ENCODE measurements at regions not wholly inside any gene's neighbourhood (a gene's known extent, or its start where the extent isn't known, plus 50 kb on each side); places are given as distances from the start of the nearest gene placed in this dataset.
"Not testable (repeated sequence)": the region's sequence is repeated elsewhere in the genome, so short reads cannot be mapped to it uniquely, and the experiment has no call there.

DNA sequence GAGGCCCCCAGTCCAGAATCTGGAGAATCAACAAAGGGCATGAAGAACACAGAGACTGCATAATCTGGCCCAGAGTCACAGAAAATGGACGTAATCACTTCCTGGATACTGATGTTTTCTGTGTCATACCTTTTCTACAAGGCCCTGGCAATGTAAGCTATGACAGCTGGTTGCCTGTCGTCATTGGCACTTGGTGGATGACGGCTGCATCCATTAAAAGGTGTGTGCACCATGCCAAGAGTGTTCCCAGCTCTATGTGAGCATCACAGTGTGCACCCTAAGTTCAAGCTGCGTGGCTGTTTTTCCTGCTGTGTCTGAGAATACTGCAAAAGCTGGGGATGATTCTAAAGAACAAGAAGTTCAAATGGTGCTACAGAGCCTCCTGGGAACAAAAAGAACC lies 275.2 kb upstream of the CNR1 start:
- Histone ChIP-seq H3K9me3 (ENCODE audit: control insufficient read depth in 1 of 2, low read length in 2 of 2) (no peaks in the 10 kb centered on the region), H3K27me3 (ENCODE audit: insufficient read depth, low read length) (no peaks in the 10 kb centered on the region), H3K27ac (ENCODE audit: low read depth, low read length) (no peak overlapping the region), H3K36me3 (ENCODE audit: insufficient read depth, low read length) (no peaks in the 10 kb centered on the region), H3K4me3 (ENCODE audit: low read length in 2 of 2) (no peak overlapping the region), H3K4me1 (ENCODE audit: insufficient read depth, low read length) (no peaks in the 10 kb centered on the region)
- Mint-ChIP-seq H3K4me3 (peak overlapping the region in 1 of 8 donors; percentile 48), H3K9me3 (peaks cover 0 to 8% (median 0%) of the 10 kb centered on the region in 8 donors), H3K27ac (no peak overlapping the region), H3K27me3 (no peaks in the 10 kb centered on the region), H3K36me3 (no peaks in the 10 kb centered on the region), H3K4me1 (no peaks in the 10 kb centered on the region)
- no peak for DNase-seq
- ChIA-PET CTCF (ENCODE audit: partially characterized antibody) (no interaction called here), POLR2A (ENCODE audit: partially characterized antibody) (no interaction called here)
- intact Hi-C loops (cut with micrococcal nuclease), result no loop called here

DNA sequence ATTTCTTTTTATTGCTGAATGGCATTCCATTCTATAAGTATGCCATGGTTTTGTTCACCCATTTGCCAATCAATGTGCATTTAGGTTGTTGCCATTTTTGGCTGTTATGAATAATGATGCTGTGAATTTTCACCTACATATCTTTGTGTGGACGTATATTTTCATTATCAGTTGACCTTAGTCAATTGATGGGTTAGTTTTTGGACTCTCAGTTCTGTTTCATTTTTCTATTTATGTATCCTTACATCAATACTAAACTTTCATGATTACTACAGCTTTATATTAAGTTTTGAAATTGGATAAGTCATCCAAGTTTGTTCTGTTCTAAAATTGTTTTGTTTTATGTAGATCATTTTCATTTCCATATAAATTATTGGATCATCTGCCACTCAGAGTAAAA lies 261.9 kb upstream of the CNR1 start:
- Histone ChIP-seq H3K27ac (ENCODE audit: low read depth, low read length) (no peak overlapping the region), H3K36me3 (ENCODE audit: insufficient read depth, low read length) (no peaks in the 10 kb centered on the region), H3K4me1 (ENCODE audit: insufficient read depth, low read length) (no peaks in the 10 kb centered on the region), H3K4me3 (ENCODE audit: low read length in 2 of 2) (no peak overlapping the region), H3K9me3 (ENCODE audit: control insufficient read depth in 1 of 2, low read length in 2 of 2) (no peaks in the 10 kb centered on the region), H3K27me3 (ENCODE audit: insufficient read depth, low read length) (no peaks in the 10 kb centered on the region)
- ChIA-PET CTCF (ENCODE audit: partially characterized antibody) (no interaction called here), POLR2A (ENCODE audit: partially characterized antibody) (no interaction called here)
- intact Hi-C loops (cut with micrococcal nuclease), result no loop called here
- Mint-ChIP-seq H3K4me3 (no peak overlapping the region), H3K36me3 (no peaks in the 10 kb centered on the region), H3K27me3 (peaks cover 2 to 5% of the 10 kb centered on the region in 2 donors), H3K9me3 (peaks cover 0 to 4% (median 0%) of the 10 kb centered on the region in 8 donors), H3K4me1 (no peaks in the 10 kb centered on the region), H3K27ac (no peak overlapping the region)
- DNase-seq, result no peak

DNA sequence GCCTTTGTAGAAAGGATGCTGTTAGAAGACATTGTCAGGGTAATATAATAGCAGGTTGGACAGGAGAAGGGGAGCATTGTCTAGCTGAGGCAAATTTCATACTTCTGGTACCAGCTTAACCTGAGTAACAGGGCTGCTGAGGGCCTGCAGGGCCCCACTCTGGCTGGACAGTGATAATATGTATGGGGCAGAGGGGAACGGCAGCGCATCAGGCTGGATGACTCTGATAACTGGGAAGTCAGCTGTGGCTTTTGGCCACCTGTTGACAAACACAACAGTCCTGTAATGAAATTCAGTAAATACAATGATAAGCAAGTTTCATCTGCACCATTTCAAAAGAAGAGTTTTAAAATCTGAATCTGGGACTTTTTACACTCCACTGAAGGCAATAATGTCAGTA lies 259.9 kb upstream of the CNR1 start:
- Histone ChIP-seq H3K4me1 (ENCODE audit: insufficient read depth, low read length) (no peaks in the 10 kb centered on the region), H3K4me3 (ENCODE audit: low read length in 2 of 2) (no peak overlapping the region), H3K27ac (ENCODE audit: low read depth, low read length) (no peak overlapping the region), H3K27me3 (ENCODE audit: insufficient read depth, low read length) (no peaks in the 10 kb centered on the region), H3K9me3 (ENCODE audit: control insufficient read depth in 1 of 2, low read length in 2 of 2) (no peaks in the 10 kb centered on the region), H3K36me3 (ENCODE audit: insufficient read depth, low read length) (no peaks in the 10 kb centered on the region)
- no peak for DNase-seq
- intact Hi-C loops (cut with micrococcal nuclease), result no loop called here
- POLR2A ChIA-PET (ENCODE audit: partially characterized antibody), result no interaction called here
- H3K36me3 Mint-ChIP-seq, result no peaks in the 10 kb centered on the region
- H3K4me1 Mint-ChIP-seq, result no peaks in the 10 kb centered on the region
- CTCF ChIA-PET (ENCODE audit: partially characterized antibody), result no interaction called here
- H3K4me3 Mint-ChIP-seq, result no peak overlapping the region
- peaks cover 0 to 5% (median 0%) of the 10 kb centered on the region in 8 donors for H3K9me3 Mint-ChIP-seq
- peaks cover 2 to 5% of the 10 kb centered on the region in 2 donors for H3K27me3 Mint-ChIP-seq
- H3K27ac Mint-ChIP-seq, result no peak overlapping the region

DNA sequence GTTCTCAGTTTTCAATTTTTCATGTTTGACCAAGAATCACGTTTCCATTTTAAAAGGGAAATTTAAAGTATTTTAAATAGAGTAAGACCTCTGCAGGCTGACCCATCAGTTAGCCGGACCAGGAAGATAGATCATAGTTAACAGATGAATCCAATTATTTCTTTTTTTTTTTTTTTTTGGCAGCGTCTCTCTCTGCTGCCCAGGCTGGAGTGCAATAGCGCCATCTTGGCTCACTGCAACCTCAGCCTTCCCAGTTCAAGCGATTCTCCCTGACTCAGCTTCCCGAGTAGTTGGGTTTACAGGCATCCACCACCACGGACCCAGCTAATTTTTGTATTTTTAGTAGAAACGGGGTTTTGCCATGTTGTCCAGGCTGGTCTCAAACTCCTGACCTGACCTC lies 256.7 kb upstream of the CNR1 start:
- CTCF ChIA-PET (ENCODE audit: partially characterized antibody), result no interaction called here
- Histone ChIP-seq H3K4me3 (ENCODE audit: low read length in 2 of 2) (no peak overlapping the region), H3K27ac (ENCODE audit: low read depth, low read length) (no peak overlapping the region), H3K9me3 (ENCODE audit: control insufficient read depth in 1 of 2, low read length in 2 of 2) (no peaks in the 10 kb centered on the region), H3K4me1 (ENCODE audit: insufficient read depth, low read length) (no peaks in the 10 kb centered on the region), H3K36me3 (ENCODE audit: insufficient read depth, low read length) (no peaks in the 10 kb centered on the region), H3K27me3 (ENCODE audit: insufficient read depth, low read length) (no peaks in the 10 kb centered on the region)
- Mint-ChIP-seq H3K27ac (no peak overlapping the region), H3K4me1 (no peaks in the 10 kb centered on the region), H3K36me3 (no peaks in the 10 kb centered on the region), H3K27me3 (peaks cover 0 to 5% of the 10 kb centered on the region in 2 donors), H3K9me3 (peaks cover 0 to 4% (median 0%) of the 10 kb centered on the region in 8 donors), H3K4me3 (no peak overlapping the region)
- POLR2A ChIA-PET (ENCODE audit: partially characterized antibody), result no interaction called here
- intact Hi-C loops (cut with micrococcal nuclease), result no loop called here
- DNase-seq, result no peak

DNA sequence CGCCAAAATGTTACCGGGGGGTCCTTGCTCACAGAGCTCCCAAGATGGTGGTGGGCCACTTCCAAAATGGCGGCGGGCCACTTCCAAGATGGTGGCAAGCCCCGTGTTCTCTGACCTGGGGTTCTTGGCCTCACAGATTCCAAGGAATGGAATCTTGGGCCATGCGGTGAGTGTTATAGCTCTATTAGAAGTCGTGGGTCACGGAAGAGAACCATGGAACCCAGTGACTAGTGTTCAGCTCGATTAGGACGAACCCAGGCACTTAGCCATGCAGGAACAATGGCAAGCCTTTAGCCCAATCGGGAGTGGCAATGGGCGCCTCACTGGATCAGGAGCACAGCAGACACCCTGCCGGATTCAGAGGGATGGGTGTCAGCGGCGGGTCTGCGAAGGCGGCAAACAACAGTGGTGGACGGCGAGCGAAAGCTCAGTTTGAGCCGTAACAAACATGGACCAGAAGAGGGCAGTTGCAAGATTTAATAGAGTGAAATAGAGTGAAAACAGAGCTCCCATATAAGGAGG lies 254.9 kb upstream of the CNR1 start:
- H3K9me3 Mint-ChIP-seq; H3K27me3 Mint-ChIP-seq; H3K27me3 ChIP-seq (ENCODE audit: insufficient read depth, low read length); H3K36me3 Mint-ChIP-seq; H3K4me3 Mint-ChIP-seq; H3K9me3 ChIP-seq (ENCODE audit: control insufficient read depth in 1 of 2, low read length in 2 of 2); H3K4me1 Mint-ChIP-seq; H3K27ac Mint-ChIP-seq; H3K27ac ChIP-seq (ENCODE audit: low read depth, low read length); H3K4me1 ChIP-seq (ENCODE audit: insufficient read depth, low read length); POLR2A ChIA-PET (ENCODE audit: partially characterized antibody); H3K4me3 ChIP-seq (ENCODE audit: low read length in 2 of 2); H3K36me3 ChIP-seq (ENCODE audit: insufficient read depth, low read length); intact Hi-C loops (cut with micrococcal nuclease); DNase-seq; CTCF ChIA-PET (ENCODE audit: partially characterized antibody): not testable (repeated sequence)

DNA sequence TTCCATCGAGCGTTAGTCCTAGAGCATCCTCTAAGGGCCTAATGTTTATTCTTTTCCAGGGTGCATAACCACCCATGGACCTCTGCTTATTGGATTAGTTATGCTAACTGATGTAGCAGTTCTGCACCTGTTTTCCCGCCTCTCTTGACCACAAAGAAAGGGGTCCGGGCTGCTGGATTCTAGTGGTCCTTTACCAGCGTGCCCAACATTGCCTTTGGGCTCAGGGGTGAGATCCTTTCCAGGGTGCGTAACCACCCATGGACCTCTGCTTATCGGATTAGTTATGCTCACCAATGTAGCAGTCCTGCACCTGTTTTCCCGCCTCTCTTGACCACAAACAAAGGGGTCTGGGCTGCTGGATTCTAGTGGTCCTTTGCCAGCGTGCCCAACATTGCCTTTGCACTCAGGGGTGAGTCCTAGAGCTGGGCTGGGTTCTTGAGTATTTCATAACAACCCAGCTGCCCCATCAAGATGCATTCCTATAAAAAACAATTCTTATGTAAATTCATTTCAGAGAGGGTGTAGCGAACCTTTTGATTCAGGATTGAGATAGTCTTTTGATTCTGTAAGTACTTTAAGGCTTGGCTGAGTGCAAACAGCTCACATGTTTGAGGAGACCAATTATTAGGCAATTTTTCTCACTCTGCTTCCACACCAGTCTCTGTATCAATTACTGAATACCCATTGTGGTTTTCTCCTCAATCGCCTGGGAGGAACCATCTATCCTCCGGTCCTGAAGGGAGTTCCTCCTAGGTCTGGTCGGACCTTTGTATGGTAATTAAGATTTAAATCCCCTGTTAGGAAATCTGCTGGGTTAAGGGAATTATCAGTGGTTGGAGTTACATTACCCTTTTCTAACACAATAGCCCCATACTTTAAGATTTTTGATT lies 253.0 kb upstream of the CNR1 start:
- H3K36me3 Mint-ChIP-seq; DNase-seq; CTCF ChIA-PET (ENCODE audit: partially characterized antibody); POLR2A ChIA-PET (ENCODE audit: partially characterized antibody); H3K4me3 ChIP-seq (ENCODE audit: low read length in 2 of 2); H3K27me3 Mint-ChIP-seq; H3K27me3 ChIP-seq (ENCODE audit: insufficient read depth, low read length); H3K4me3 Mint-ChIP-seq; H3K9me3 ChIP-seq (ENCODE audit: control insufficient read depth in 1 of 2, low read length in 2 of 2); H3K9me3 Mint-ChIP-seq; intact Hi-C loops (cut with micrococcal nuclease); H3K27ac Mint-ChIP-seq; H3K36me3 ChIP-seq (ENCODE audit: insufficient read depth, low read length); H3K27ac ChIP-seq (ENCODE audit: low read depth, low read length); H3K4me1 Mint-ChIP-seq; H3K4me1 ChIP-seq (ENCODE audit: insufficient read depth, low read length): not testable (repeated sequence)

DNA sequence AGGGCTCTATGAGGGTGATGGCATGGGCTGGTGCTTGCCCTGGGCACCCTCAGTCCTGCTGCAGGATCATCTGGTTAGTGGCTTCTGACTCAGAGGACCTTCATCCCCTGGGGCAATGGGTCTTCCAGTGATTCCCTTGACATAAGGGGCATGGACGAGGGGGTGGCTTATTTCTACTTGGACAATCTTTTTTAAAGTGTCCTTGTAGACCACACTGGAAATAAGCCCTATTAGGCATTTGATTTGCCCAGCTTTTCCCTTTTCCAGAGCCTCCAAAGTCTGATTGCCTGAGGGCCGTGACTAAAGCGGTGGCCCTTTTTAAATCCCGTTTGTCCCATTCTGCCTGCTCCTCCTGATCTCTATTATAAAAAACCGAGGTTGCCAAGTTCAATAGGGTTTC lies 251.2 kb upstream of the CNR1 start:
- CTCF ChIA-PET (ENCODE audit: partially characterized antibody); DNase-seq; H3K4me3 Mint-ChIP-seq; H3K27ac ChIP-seq (ENCODE audit: low read depth, low read length); H3K27me3 ChIP-seq (ENCODE audit: insufficient read depth, low read length); H3K9me3 Mint-ChIP-seq; H3K4me1 ChIP-seq (ENCODE audit: insufficient read depth, low read length); H3K4me3 ChIP-seq (ENCODE audit: low read length in 2 of 2); H3K9me3 ChIP-seq (ENCODE audit: control insufficient read depth in 1 of 2, low read length in 2 of 2); H3K4me1 Mint-ChIP-seq; H3K27ac Mint-ChIP-seq; POLR2A ChIA-PET (ENCODE audit: partially characterized antibody); H3K27me3 Mint-ChIP-seq; H3K36me3 ChIP-seq (ENCODE audit: insufficient read depth, low read length); H3K36me3 Mint-ChIP-seq; intact Hi-C loops (cut with micrococcal nuclease): not testable (repeated sequence)

Data from CD4-positive, alpha-beta memory T cell (primary cell).